GM19468 (cell line): ENCODE measurements at regions not wholly inside any gene's neighbourhood (a gene's known extent, or its start where the extent isn't known, plus 50 kb on each side); places are given as distances from the start of the nearest gene placed in this dataset.

Source experiments
- ATAC-seq: cut with Tn5 transposase; IDR thresholded peaks from one replicate; pipeline ENCODE4 v1.9.1; 2021; ENCODE audit warnings: mild to moderate bottlenecking, moderate library complexity, moderate number of reproducible peaks; ENCODE audit not compliant: unreplicated experiment; ENCODE audit errors: extremely low read depth

DNA sequence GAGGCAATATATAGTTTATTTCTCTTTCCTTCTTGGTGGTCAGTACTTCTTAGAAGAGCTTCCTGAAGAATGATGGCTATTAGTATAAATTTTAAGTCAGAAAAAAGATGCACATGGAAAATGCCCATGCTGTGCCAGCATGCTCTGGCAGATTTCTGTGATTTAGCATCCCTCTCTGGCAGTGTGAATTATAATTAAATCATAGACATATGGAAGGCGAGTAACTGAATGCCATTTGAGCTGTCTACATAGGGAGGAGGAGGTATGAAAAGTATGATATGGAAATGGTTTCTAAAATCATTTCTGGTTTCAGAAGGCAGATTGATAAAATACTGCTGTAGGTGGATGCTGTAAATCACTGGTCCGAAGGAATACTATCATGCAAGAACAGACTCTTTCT, 754.9 kb upstream of the LRATD1 start:
- no peak for ATAC-seq

GRCh38 chr2:13884291-13884976, 748.1 kb upstream of the LRATD1 start:
- no peak for ATAC-seq

GRCh38 chr2:13901526-13901925, 731.0 kb upstream of the LRATD1 start:
- no peak for ATAC-seq

GRCh38 chr2:13905831-13906230, 726.7 kb upstream of the LRATD1 start:
- no peak for ATAC-seq

DNA sequence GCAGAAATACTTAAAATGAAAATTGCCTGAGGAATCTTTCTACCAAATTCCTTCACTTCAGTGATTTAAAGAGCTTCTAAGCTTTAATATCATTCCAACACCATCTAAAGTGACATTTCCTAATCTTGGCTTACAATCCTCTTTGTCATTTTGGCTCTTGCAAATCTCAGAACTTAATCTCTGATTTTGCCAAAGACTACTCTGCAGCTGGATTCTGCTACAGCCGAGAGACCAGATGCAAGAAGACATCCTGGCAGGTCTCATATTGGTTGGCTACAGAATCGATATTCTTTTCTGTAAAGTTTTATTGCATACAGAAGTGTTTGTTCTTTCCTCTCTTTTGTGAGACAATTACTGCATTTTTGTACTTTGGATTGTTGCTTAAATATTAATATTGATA, 716.5 kb upstream of the LRATD1 start:
- no peak for ATAC-seq

DNA sequence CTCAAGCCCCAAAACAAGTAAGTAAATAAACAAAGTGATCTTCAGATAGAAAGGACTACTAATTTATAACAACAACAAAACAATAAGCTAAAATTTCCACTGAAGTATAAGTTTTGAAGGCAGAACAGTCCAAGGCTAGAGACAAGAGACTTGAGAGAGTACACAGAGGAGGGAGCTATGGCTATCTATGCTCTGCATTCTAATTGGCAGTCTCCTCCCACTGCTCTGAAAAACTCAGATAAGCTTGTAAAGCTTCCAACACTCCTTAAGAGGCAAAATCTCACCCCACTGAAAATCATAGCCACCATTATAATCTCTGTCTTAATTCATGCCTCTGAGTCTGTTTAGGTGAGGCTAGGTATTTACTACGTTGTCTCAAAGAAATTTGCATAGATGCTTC, 714.6 kb upstream of the LRATD1 start:
- no peak for ATAC-seq

GRCh38 chr2:13919981-13920382, 712.5 kb upstream of the LRATD1 start:
- no peak for ATAC-seq

DNA sequence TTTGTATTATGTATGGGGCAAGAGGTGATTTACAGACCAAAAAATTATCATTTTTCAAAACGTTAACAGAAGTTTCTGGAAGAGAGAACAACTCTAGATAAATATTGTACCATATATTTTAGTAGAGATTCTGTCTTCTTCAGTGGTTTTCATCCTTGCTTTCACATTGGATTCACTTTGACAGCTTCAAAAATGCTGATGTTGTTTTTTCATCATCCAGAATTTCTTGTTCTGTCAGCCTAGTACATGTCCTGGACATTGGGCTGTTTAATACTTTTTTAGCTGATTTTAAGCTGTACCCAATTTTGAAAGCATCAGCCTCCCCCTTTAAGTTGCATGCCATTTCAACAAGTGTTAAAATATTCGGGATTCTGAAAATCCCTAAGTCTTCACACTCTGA, 711.3 kb upstream of the LRATD1 start:
- no peak for ATAC-seq

DNA sequence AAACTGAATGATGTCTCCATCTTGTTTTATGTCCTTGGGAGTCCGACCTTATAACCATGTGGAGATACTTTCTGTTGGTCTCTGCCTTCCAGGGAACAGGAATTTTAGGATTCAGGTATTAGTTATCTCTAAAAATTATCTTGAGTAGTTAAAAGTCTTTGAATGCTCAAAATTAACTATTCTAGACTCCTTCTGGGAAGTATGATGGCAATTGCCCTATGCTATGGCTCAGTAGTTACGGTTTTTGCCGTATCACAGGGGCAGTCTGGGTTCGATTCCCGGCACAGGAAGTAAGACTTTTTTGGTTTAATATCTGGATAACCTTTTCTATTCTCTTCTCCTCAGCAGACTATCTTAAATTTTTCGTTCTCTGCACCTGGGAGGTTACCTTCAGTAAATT, 708.7 kb upstream of the LRATD1 start:
- no peak for ATAC-seq

- ATAC-seq: no peak
Measured at GRCh38 chr2:13942111-13942510, 690.4 kb upstream of the LRATD1 start.

- no peak for ATAC-seq
Measured at GRCh38 chr2:13950761-13951160, 681.8 kb upstream of the LRATD1 start.

DNA sequence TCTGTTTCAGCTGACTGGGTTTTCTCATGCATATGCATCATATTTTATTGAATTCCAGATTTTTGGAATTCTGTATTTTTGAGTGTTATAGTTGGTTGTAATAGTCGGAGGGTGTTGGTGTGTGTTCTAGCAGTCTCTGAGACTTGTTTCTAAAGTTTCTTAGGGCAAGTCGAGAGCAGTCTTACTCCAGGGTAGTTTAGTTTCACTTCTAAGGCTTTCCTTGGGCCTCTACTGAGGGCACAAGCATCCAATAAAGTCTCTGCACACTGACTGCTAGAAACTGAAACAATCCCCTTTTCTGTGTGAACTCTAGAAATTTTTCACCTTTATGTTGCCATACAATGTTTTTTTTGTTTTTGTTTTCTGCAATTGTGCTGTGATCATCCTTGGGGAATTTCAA, 663.7 kb upstream of the LRATD1 start:
- no peak for ATAC-seq

GRCh38 chr2:13986119-13986720, 646.3 kb upstream of the LRATD1 start:
- no peak for ATAC-seq

DNA sequence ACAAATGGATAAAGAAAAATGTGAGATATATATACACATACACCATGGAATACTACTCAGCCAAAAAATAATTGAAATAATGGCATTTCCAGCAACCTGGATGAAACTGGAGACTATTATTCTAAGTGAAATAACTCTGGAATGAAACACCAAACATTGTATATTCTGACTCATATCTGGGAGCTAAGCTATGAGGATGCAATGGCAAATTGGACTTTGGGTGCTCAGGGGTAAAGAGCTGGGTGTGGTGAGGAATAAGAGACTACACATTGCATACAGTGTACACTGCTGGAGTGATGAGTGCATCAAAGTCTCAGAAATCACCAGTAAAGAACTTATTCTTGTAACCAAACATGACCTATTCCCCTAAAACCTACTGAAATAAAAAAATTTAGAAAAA, 636.0 kb upstream of the LRATD1 start:
- no peak for ATAC-seq

DNA sequence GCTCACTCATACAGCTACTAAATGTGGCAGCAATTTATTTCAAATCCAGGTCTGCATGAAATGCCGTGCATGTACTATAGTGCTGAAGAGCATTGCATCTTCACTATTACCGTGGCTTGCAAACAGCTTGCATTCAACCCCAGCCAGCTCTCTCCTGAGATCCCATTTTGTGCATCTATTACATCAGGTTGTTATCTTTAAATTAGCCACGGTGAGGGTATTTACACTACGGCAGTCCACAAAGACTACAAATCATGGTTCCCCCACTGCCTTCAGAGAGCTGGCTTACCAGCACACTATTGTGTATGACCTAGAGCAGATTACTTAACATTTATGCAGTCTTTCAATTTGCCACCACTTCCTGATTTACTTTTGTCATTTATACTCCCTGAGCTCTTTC, 621.3 kb upstream of the LRATD1 start:
- ATAC-seq: no peak

DNA sequence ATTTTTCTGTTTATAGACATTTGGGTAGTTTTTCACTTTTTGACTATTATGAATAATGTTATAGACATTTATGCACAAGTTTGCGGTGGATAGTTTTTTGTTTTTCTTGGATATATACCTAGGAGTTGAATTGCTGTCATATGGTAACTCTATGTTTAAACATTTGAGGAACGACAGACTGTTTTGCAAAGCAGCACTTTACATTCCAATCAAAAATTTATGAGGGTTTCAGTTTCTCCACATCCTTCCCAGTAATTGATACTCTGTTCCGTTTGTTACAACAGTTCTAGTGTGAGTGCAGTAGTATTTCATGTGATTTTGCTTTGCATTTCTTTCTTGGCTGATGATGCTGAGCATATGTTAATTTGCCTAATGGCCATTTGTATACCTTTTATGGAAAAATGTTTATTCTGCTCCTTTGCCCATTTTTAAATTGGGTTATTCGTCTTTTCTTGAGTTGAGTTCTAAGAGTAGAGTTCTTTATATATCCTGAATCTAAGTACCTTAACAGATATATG, 617.3 kb upstream of the LRATD1 start:
- ATAC-seq: no peak

DNA sequence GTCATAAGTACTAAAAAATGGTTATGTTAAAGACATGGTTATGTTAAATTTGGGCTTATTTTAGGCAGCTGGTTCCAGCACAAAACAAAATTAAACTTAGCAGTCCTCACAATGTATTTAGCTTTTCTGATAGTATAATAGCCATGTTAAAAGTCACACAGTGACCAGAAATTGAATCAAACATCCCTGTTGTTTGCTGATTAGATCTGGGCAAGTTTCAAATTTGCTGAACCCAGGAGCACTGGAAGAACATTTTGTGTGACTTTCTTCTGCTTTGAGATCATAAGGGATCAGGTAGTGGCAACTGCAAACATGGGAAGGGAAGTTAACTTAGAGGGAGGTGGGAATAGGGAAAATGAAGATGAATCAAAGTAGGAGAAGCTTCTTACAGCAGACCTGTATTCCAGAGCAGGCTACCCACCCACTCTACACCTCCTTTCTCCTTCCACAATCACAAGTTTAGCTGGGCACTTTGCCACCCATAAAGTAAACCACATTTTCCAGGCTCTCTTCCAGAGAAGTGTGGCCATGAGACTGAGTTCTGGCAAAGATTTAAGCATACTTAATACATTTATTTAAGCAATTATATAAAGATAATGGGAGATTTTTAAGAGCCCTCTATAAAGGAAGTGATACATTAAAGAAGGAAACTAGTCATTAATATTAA, 616.1 kb upstream of the LRATD1 start:
- ATAC-seq: no peak

- no peak for ATAC-seq
Measured at GRCh38 chr2:14018620-14019019, 613.9 kb upstream of the LRATD1 start.

- ATAC-seq: no peak
Measured at GRCh38 chr2:14023558-14023957, 609.0 kb upstream of the LRATD1 start.

DNA sequence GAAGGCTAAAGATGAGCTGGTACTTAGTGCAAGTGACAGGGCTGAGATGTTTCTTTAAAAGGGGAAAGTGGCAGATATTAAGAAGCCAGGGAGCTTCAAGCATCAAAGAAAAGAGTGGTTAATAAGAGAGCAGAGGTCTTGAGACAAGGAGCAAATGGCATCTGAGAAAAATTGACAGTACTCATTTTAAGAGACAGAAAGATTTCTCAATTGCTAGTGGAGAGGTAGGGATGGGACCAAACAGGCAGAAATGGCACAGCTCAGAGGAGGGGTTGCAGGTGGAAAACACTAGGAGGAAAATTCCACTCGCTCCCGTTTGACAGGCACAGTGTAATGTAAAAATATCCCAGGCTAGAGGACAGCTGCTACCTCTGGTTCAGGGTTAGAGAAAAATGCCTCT, 593.4 kb upstream of the LRATD1 start:
- no peak for ATAC-seq

GRCh38 chr2:14047491-14047890, 585.0 kb upstream of the LRATD1 start:
- ATAC-seq: no peak

- no peak for ATAC-seq
Measured at GRCh38 chr2:14051401-14051800, 581.1 kb upstream of the LRATD1 start.
